ENCODE measurements at regions not wholly inside any gene's neighbourhood (a gene's known extent, or its start where the extent isn't known, plus 50 kb on each side); places are given as distances from the start of the nearest gene placed in this dataset.

- H3K4me1 Mint-ChIP-seq (ENCODE audit: low read depth) = no peaks in the 10 kb centered on the region
- no peak overlapping the region for H3K4me3 Mint-ChIP-seq
- H3K36me3 Mint-ChIP-seq (ENCODE audit: insufficient read depth) = no peaks in the 10 kb centered on the region
- no peak for ATAC-seq
- peaks cover 4% of the 10 kb centered on the region for H3K27me3 Mint-ChIP-seq (ENCODE audit: low read depth)
- no peaks in the 10 kb centered on the region for H3K9me3 Mint-ChIP-seq
- DNase-seq = no peak
Measured at GRCh38 chr12:100675432-100675831, 101.9 kb downstream of the GAS2L3 start.

GRCh38 chr12:100681074-100681473 lies 107.6 kb downstream of the GAS2L3 start:
- peaks cover 3% of the 10 kb centered on the region for H3K27me3 Mint-ChIP-seq (ENCODE audit: low read depth)
- no peak overlapping the region for H3K4me3 Mint-ChIP-seq
- DNase-seq (no peak), ATAC-seq (no peak)
- peaks cover 7% of the 10 kb centered on the region for H3K9me3 Mint-ChIP-seq
- no peaks in the 10 kb centered on the region for H3K4me1 Mint-ChIP-seq (ENCODE audit: low read depth)
- no peaks in the 10 kb centered on the region for H3K36me3 Mint-ChIP-seq (ENCODE audit: insufficient read depth)

- H3K27me3 Mint-ChIP-seq (ENCODE audit: low read depth) = peaks cover 3% of the 10 kb centered on the region
- H3K4me1 Mint-ChIP-seq (ENCODE audit: low read depth) = no peaks in the 10 kb centered on the region
- H3K4me3 Mint-ChIP-seq = no peak overlapping the region
- peaks cover 9% of the 10 kb centered on the region for H3K9me3 Mint-ChIP-seq
- ATAC-seq (no peak), DNase-seq (no peak)
- no peaks in the 10 kb centered on the region for H3K36me3 Mint-ChIP-seq (ENCODE audit: insufficient read depth)
Measured at GRCh38 chr12:100682178-100682577, 108.7 kb downstream of the GAS2L3 start.

- no peak for DNase-seq
- peaks cover under 1% of the 10 kb centered on the region for H3K27me3 Mint-ChIP-seq (ENCODE audit: low read depth)
- ATAC-seq = no peak
- no peaks in the 10 kb centered on the region for H3K4me1 Mint-ChIP-seq (ENCODE audit: low read depth)
- H3K4me3 Mint-ChIP-seq = no peak overlapping the region
- no peaks in the 10 kb centered on the region for H3K36me3 Mint-ChIP-seq (ENCODE audit: insufficient read depth)
- peaks cover 9% of the 10 kb centered on the region for H3K9me3 Mint-ChIP-seq
Measured at GRCh38 chr12:100687686-100688085, 106.9 kb upstream of the ANO4 start.

GRCh38 chr12:100688451-100688864 lies 106.1 kb upstream of the ANO4 start:
- H3K27me3 Mint-ChIP-seq (ENCODE audit: low read depth) = no peaks in the 10 kb centered on the region
- H3K4me1 Mint-ChIP-seq (ENCODE audit: low read depth) = no peaks in the 10 kb centered on the region
- peaks cover 9% of the 10 kb centered on the region for H3K9me3 Mint-ChIP-seq
- ATAC-seq (no peak), DNase-seq (no peak)
- no peaks in the 10 kb centered on the region for H3K36me3 Mint-ChIP-seq (ENCODE audit: insufficient read depth)
- no peak overlapping the region for H3K4me3 Mint-ChIP-seq

GRCh38 chr12:100692502-100692901 lies 102.1 kb upstream of the ANO4 start:
- H3K4me1 Mint-ChIP-seq (ENCODE audit: low read depth) = no peaks in the 10 kb centered on the region
- H3K9me3 Mint-ChIP-seq = no peaks in the 10 kb centered on the region
- no peak overlapping the region for H3K4me3 Mint-ChIP-seq
- ATAC-seq (no peak), DNase-seq (no peak)
- no peaks in the 10 kb centered on the region for H3K36me3 Mint-ChIP-seq (ENCODE audit: insufficient read depth)
- peaks cover 6% of the 10 kb centered on the region for H3K27me3 Mint-ChIP-seq (ENCODE audit: low read depth)

GRCh38 chr12:100698518-100698917 lies 96.1 kb upstream of the ANO4 start:
- no peak for ATAC-seq

GRCh38 chr12:100699209-100699608 lies 95.4 kb upstream of the ANO4 start:
- Mint-ChIP-seq H3K4me1 (ENCODE audit: low read depth) (no peaks in the 10 kb centered on the region), H3K36me3 (ENCODE audit: insufficient read depth) (no peaks in the 10 kb centered on the region), H3K9me3 (no peaks in the 10 kb centered on the region), H3K27me3 (ENCODE audit: low read depth) (peaks cover 3% of the 10 kb centered on the region), H3K4me3 (no peak overlapping the region)
- DNase-seq (no peak), ATAC-seq (no peak)

More at GRCh38 chr12:100698518-100698917, 96.1 kb upstream of the ANO4 start:
- Mint-ChIP-seq H3K4me3 (no peak overlapping the region), H3K27me3 (ENCODE audit: low read depth) (peaks cover 6% of the 10 kb centered on the region), H3K9me3 (no peaks in the 10 kb centered on the region), H3K36me3 (ENCODE audit: insufficient read depth) (no peaks in the 10 kb centered on the region), H3K4me1 (ENCODE audit: low read depth) (no peaks in the 10 kb centered on the region)
- no peak for DNase-seq

GRCh38 chr12:100703337-100703736 lies 91.2 kb upstream of the ANO4 start:
- H3K9me3 Mint-ChIP-seq = no peaks in the 10 kb centered on the region
- H3K4me3 Mint-ChIP-seq = no peak overlapping the region
- no peaks in the 10 kb centered on the region for H3K4me1 Mint-ChIP-seq (ENCODE audit: low read depth)
- no peaks in the 10 kb centered on the region for H3K27me3 Mint-ChIP-seq (ENCODE audit: low read depth)
- no peaks in the 10 kb centered on the region for H3K36me3 Mint-ChIP-seq (ENCODE audit: insufficient read depth)
- DNase-seq = no peak
- no peak for ATAC-seq

GRCh38 chr12:100703868-100704267 lies 90.7 kb upstream of the ANO4 start:
- Mint-ChIP-seq H3K27me3 (ENCODE audit: low read depth) (no peaks in the 10 kb centered on the region), H3K4me3 (no peak overlapping the region), H3K36me3 (ENCODE audit: insufficient read depth) (no peaks in the 10 kb centered on the region), H3K4me1 (ENCODE audit: low read depth) (no peaks in the 10 kb centered on the region), H3K9me3 (no peaks in the 10 kb centered on the region)
- ATAC-seq (no peak), DNase-seq (no peak)

- no peaks in the 10 kb centered on the region for H3K9me3 Mint-ChIP-seq
Measured at GRCh38 chr12:100706033-100706432, 88.5 kb upstream of the ANO4 start.

GRCh38 chr12:100708591-100708990 lies 86.0 kb upstream of the ANO4 start:
- H3K4me3 Mint-ChIP-seq = no peak overlapping the region

More at GRCh38 chr12:100706033-100706432, 88.5 kb upstream of the ANO4 start:
- Mint-ChIP-seq H3K4me1 (ENCODE audit: low read depth) (no peaks in the 10 kb centered on the region), H3K4me3 (no peak overlapping the region), H3K36me3 (ENCODE audit: insufficient read depth) (no peaks in the 10 kb centered on the region), H3K27me3 (ENCODE audit: low read depth) (no peaks in the 10 kb centered on the region)
- no peak for ATAC-seq
- no peak for DNase-seq

GRCh38 chr12:100715976-100716944 lies 78.3 kb upstream of the ANO4 start:
- Mint-ChIP-seq H3K4me3 (no peak overlapping the region), H3K27me3 (ENCODE audit: low read depth) (peaks cover 44% of the 10 kb centered on the region), H3K36me3 (ENCODE audit: insufficient read depth) (no peaks in the 10 kb centered on the region), H3K9me3 (no peaks in the 10 kb centered on the region), H3K4me1 (ENCODE audit: low read depth) (peaks cover 2% of the 10 kb centered on the region)
- ATAC-seq (no peak), DNase-seq (no peak)

More at GRCh38 chr12:100708591-100708990, 86.0 kb upstream of the ANO4 start:
- Mint-ChIP-seq H3K36me3 (ENCODE audit: insufficient read depth) (no peaks in the 10 kb centered on the region), H3K27me3 (ENCODE audit: low read depth) (no peaks in the 10 kb centered on the region), H3K4me1 (ENCODE audit: low read depth) (no peaks in the 10 kb centered on the region), H3K9me3 (no peaks in the 10 kb centered on the region)
- no peak for ATAC-seq
- no peak for DNase-seq

- H3K27me3 Mint-ChIP-seq (ENCODE audit: low read depth) = peaks cover 44% of the 10 kb centered on the region
- peaks cover 2% of the 10 kb centered on the region for H3K4me1 Mint-ChIP-seq (ENCODE audit: low read depth)
- no peaks in the 10 kb centered on the region for H3K36me3 Mint-ChIP-seq (ENCODE audit: insufficient read depth)
- DNase-seq = no peak
- no peaks in the 10 kb centered on the region for H3K9me3 Mint-ChIP-seq
- ATAC-seq = peak; percentile 41 to 47
- no peak overlapping the region for H3K4me3 Mint-ChIP-seq
Measured at GRCh38 chr12:100716945-100717732, 77.4 kb upstream of the ANO4 start.

Data from activated T-cell treated with anti-CD3 and anti-CD28 coated beads, Interleukin-2, amount 50 U/mL, for 4 hours (primary cell).